ENCODE measurements at regions not wholly inside any gene's neighbourhood (a gene's known extent, or its start where the extent isn't known, plus 50 kb on each side); places are given as distances from the start of the nearest gene placed in this dataset.

DNA sequence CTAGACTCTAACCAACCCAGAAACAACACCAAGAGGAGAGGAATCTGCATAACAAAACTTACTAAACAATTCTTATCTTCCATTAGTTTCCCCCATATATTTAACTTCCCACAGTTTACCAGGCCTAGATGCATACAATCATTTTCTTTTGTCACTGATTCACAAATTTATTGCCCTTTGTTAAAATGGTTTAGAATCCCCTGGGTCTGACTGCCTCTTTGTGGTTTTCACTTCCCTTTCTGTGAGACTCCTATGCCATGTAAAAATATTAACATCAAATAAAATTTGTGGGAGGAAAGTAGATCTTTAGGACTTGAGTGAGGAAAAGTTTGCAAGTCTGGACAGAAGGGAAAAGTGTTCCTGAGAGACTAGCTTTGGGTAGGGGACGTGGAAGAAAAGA lies 393.8 kb upstream of the CNKSR2 start:
- TF ChIP-seq, protein P1, sequence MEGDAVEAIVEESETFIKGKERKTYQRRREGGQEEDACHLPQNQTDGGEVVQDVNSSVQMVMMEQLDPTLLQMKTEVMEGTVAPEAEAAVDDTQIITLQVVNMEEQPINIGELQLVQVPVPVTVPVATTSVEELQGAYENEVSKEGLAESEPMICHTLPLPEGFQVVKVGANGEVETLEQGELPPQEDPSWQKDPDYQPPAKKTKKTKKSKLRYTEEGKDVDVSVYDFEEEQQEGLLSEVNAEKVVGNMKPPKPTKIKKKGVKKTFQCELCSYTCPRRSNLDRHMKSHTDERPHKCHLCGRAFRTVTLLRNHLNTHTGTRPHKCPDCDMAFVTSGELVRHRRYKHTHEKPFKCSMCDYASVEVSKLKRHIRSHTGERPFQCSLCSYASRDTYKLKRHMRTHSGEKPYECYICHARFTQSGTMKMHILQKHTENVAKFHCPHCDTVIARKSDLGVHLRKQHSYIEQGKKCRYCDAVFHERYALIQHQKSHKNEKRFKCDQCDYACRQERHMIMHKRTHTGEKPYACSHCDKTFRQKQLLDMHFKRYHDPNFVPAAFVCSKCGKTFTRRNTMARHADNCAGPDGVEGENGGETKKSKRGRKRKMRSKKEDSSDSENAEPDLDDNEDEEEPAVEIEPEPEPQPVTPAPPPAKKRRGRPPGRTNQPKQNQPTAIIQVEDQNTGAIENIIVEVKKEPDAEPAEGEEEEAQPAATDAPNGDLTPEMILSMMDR (conservative IDR thresholded peaks at IDR 0.05): no peak
- TF ChIP-seq ZFX (IDR thresholded peaks at IDR 0.05): no peak
- no peak overlapping the region for H3K27ac ChIP-seq

DNA sequence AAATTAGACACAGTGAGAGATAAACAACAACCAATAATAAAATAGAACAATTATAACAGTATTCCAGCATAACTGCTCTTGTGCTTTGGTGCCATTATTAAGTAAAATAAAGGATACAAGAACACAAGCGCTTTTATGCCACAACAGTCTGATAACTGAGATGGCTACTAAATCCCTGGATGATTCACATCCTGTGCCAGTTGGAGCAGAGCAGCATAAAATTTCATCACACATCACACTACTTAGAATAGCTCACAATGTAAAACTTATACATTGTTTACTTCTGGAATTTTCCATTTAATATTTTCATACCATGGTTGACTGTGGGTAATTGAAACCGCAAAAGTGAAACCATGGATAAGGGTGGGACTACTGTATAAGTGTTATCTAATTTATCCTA lies 399.9 kb upstream of the CNKSR2 start:
- TF ChIP-seq, protein P1 (conservative IDR thresholded peaks at IDR 0.05): no peak
- TF ChIP-seq ZFX (IDR thresholded peaks at IDR 0.05): no peak
- no peak overlapping the region for H3K27ac ChIP-seq

DNA sequence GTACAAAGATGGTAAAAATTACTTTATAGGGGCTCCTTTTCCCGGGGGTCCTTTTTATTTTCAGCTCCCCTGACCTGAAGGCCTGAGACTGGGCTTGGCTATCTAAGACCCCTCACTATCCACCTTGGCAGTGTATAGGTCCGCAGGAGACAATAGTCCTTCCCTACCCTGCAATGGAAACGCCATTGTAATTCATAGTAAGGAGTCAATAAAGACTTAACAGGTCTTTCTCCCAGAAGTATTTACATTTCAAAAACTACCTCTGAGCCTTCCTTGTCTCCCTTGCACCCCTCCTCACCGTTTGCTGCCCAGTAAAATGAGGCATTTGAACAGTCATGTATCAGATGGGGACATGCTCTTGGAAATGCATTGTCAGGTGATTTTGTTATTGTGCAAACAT lies 401.2 kb upstream of the CNKSR2 start:
- TF ChIP-seq, protein P1 (conservative IDR thresholded peaks at IDR 0.05): no peak
- TF ChIP-seq ZFX (IDR thresholded peaks at IDR 0.05): no peak
- no peak overlapping the region for H3K27ac ChIP-seq

DNA sequence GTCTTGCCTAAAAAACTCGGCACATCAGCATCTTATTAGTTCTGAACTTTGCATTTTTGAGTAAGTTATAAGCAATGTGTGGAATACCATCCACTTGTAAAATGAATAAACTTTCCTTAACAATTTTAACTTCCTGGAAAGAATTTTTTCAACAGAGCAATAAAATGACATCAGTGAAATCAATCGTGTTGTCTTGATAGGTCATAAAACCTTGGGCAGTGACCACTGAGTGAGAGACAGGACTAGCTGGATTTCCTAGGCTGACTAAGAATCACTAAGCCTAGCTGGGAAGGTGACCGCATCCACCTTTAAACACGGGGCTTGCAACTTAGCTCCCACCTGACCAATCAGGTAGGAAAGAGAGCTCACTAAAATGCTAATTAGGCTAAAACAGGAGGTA lies 403.0 kb upstream of the CNKSR2 start:
- TF ChIP-seq, protein P1 (conservative IDR thresholded peaks at IDR 0.05): no peak
- TF ChIP-seq ZFX (IDR thresholded peaks at IDR 0.05): no peak
- no peak overlapping the region for H3K27ac ChIP-seq

DNA sequence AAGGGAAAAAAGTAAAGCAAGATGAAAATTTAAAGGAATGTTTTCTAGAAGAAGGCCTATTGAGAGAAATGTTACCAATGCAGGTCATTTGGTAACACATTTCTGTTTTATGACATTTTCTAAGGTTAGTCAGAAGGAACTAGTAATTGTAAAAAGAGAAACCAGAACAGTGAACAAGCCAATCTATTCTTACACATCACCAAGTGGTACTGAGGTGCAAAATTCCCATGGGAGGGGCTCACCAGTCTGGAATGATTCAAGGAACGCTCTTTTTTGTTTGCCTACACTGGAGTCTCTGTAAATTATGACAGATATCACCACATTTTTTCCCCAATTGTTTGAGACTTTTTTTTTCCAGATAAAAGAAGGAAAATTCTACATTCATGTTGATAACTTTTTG lies 404.7 kb upstream of the CNKSR2 start:
- no peak for TF ChIP-seq ZFX (IDR thresholded peaks at IDR 0.05)
- TF ChIP-seq, protein P1 (conservative IDR thresholded peaks at IDR 0.05): no peak
- no peak overlapping the region for H3K27ac ChIP-seq

DNA sequence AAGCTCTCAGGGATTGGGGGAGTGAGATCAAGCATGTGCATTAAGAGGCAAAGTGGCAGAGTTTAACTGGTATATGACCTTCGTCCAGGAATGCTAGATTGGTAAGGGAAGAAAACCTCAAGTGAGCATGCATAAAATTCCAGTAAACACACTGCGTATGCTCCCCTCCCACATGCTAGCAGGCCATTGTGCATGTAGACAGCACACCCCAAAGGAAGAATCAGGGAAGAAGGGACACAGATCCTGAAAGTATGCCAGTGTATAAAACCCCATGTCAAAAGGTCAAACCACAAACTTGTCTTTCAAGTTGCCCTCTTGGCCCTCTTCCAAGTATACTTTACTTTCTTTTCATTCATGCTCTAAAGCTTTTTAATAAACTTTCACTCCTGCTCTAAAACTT lies 405.2 kb upstream of the CNKSR2 start:
- H3K27ac ChIP-seq: no peak overlapping the region
- TF ChIP-seq ZFX (IDR thresholded peaks at IDR 0.05): no peak
- TF ChIP-seq, protein P1 (conservative IDR thresholded peaks at IDR 0.05): no peak

DNA sequence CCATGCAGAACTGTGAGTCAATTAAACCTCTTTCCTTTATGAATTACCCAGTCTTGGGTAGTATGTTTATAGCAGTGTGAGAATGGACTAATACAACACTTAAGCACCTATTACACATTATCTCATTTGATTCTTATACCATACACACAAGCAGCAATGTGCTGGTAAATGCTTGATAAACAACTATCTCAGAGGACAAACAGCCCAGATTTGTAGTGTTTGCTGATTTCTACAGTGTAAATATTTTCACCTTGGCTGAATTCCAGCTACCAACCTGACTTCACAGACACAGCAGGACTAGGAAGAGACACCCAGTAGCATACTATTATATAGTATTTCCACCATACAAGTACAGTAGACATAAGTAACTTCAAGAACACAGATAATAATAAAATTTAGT lies 406.5 kb upstream of the CNKSR2 start:
- TF ChIP-seq, protein P1 (conservative IDR thresholded peaks at IDR 0.05): no peak
- no peak for TF ChIP-seq ZFX (IDR thresholded peaks at IDR 0.05)
- H3K27ac ChIP-seq: no peak overlapping the region
